WTC11 (cell line): ENCODE measurements at regions not wholly inside any gene's neighbourhood (a gene's known extent, or its start where the extent isn't known, plus 50 kb on each side); places are given as distances from the start of the nearest gene placed in this dataset.

Source experiments
- ATAC-seq: fragments of 200-7000 bp; cut with Tn5 transposase; 2 replicates; pipeline ENCODE4 v1.10.0; 2021; ENCODE audit warnings: mild to moderate bottlenecking, moderate library complexity
- CTCF ChIA-PET: fragments of 300-600 bp; sonication (Branson Sonifier 250); formaldehyde crosslinking; loops from one replicate; lab custom pipeline; 2021; ENCODE audit warnings: antibody characterized with exemption; lab: Charles Lee
- POLR2A ChIA-PET: fragments of 350-600 bp; sonication (Branson Sonifier 250); formaldehyde crosslinking; loops from one replicate; lab custom pipeline; 2021; ENCODE audit warnings: antibody characterized with exemption; lab: Charles Lee
- DNase-seq: peaks from one replicate; pipeline ENCODE4 v3.0.0; 2021; ENCODE audit warnings: low spot score
- H3K27ac Mint-ChIP-seq: 2 replicates; pipeline ENCODE4 v1.8.0; 2021; ENCODE audit warnings: mixed read lengths
- H3K27me3 Mint-ChIP-seq: 2 replicates; pipeline ENCODE4 v1.8.0; 2021; ENCODE audit warnings: low read depth, mild to moderate bottlenecking, moderate library complexity, mixed read lengths
- H3K36me3 Mint-ChIP-seq: 2 replicates; pipeline ENCODE4 v1.8.0; 2021; ENCODE audit warnings: mixed read lengths
- H3K4me1 Mint-ChIP-seq: 2 replicates; pipeline ENCODE4 v1.8.0; 2022; ENCODE audit warnings: mixed read lengths
- H3K4me3 Mint-ChIP-seq: 2 replicates; pipeline ENCODE4 v1.8.0; 2021; ENCODE audit warnings: mild to moderate bottlenecking, moderate library complexity, mixed read lengths
- H3K9me3 Mint-ChIP-seq: 2 replicates; pipeline ENCODE4 v1.8.0; 2021; ENCODE audit warnings: mixed read lengths
- CBFB ChIP-seq: sonication (generic); formaldehyde crosslinking; IDR thresholded peaks from 2 replicates; pipeline ENCODE4 v1.8.1; 2022; ENCODE audit warnings: mild to moderate bottlenecking, low read depth, missing genetic modification reagents
- CREM ChIP-seq: sonication (generic); formaldehyde crosslinking; IDR thresholded peaks from 2 replicates; pipeline ENCODE4 v1.8.1; 2022; ENCODE audit warnings: mild to moderate bottlenecking, missing genetic modification reagents, moderate library complexity
- E2F4 ChIP-seq: sonication (generic); formaldehyde crosslinking; IDR thresholded peaks from 2 replicates; pipeline ENCODE4 v1.8.1; 2022; ENCODE audit warnings: low read depth, mild to moderate bottlenecking, moderate library complexity, missing genetic modification reagents, borderline replicate concordance
- EMX1 ChIP-seq: fragments of 250-450 bp; sonication (Bioruptor Pico); IDR thresholded peaks from 2 replicates; pipeline ENCODE4 v1.8.0; 2021; ENCODE audit warnings: mild to moderate bottlenecking
- FOXJ3 ChIP-seq: sonication (generic); formaldehyde crosslinking; IDR thresholded peaks from 2 replicates; pipeline ENCODE4 v1.9.0; 2021; ENCODE audit warnings: missing genetic modification reagents, mild to moderate bottlenecking, borderline replicate concordance
- FOXK1 ChIP-seq: sonication (generic); formaldehyde crosslinking; IDR thresholded peaks from 2 replicates; pipeline ENCODE4 v1.8.0; 2022; ENCODE audit warnings: mild to moderate bottlenecking, moderate library complexity, missing genetic modification reagents
- FOXP1 ChIP-seq: sonication (generic); formaldehyde crosslinking; IDR thresholded peaks from 2 replicates; pipeline ENCODE4 v1.8.0; 2022; ENCODE audit warnings: missing genetic modification reagents, mild to moderate bottlenecking, moderate library complexity, borderline replicate concordance
- GRHL2 ChIP-seq: fragments of 250-450 bp; sonication (Bioruptor Pico); IDR thresholded peaks from 2 replicates; pipeline ENCODE4 v1.8.0; 2022; ENCODE audit warnings: mild to moderate bottlenecking, moderate library complexity; ENCODE audit not compliant: insufficient replicate concordance, severe bottlenecking
- IRF1 ChIP-seq: sonication (generic); formaldehyde crosslinking; IDR thresholded peaks from 2 replicates; pipeline ENCODE4 v1.8.0; 2023; ENCODE audit warnings: missing genetic modification reagents
- JUN ChIP-seq: sonication (generic); formaldehyde crosslinking; IDR thresholded peaks from 2 replicates; pipeline ENCODE4 v1.8.0; 2023; ENCODE audit warnings: mild to moderate bottlenecking, missing genetic modification reagents
- NFYB ChIP-seq: sonication (generic); formaldehyde crosslinking; conservative IDR thresholded peaks from 2 replicates; pipeline ENCODE4 v1.8.0; 2022; ENCODE audit warnings: low read depth, missing genetic modification reagents
- PRDM15 ChIP-seq: sonication (generic); formaldehyde crosslinking; IDR thresholded peaks from 2 replicates; pipeline ENCODE4 v1.8.0; 2022; ENCODE audit warnings: missing genetic modification reagents
- SP1 ChIP-seq: sonication (generic); formaldehyde crosslinking; conservative IDR thresholded peaks from 2 replicates; pipeline ENCODE4 v1.8.1; 2022; ENCODE audit warnings: missing genetic modification reagents
- TEAD4 ChIP-seq: sonication (generic); formaldehyde crosslinking; IDR thresholded peaks from 2 replicates; pipeline ENCODE4 v1.8.0; 2022; ENCODE audit warnings: mild to moderate bottlenecking, missing genetic modification reagents
- ZNF317 ChIP-seq: sonication (generic); formaldehyde crosslinking; IDR thresholded peaks from 2 replicates; pipeline ENCODE4 v1.8.1; 2023; ENCODE audit warnings: low read depth, mild to moderate bottlenecking, moderate library complexity, missing genetic modification reagents, borderline replicate concordance
- TF ChIP-seq, protein P1 (sequence below): sonication (generic); formaldehyde crosslinking; conservative IDR thresholded peaks from 2 replicates; pipeline ENCODE4 v1.8.1; 2022; ENCODE audit warnings: mild to moderate bottlenecking, missing genetic modification reagents
- TF ChIP-seq, protein P2 (sequence below): sonication (generic); formaldehyde crosslinking; IDR thresholded peaks from 2 replicates; pipeline ENCODE4 v1.8.1; 2023; ENCODE audit warnings: mild to moderate bottlenecking, moderate library complexity, missing genetic modification reagents
- TF ChIP-seq, protein P3 (sequence below): sonication (generic); formaldehyde crosslinking; IDR thresholded peaks from 2 replicates; pipeline ENCODE4 v1.8.0; 2023; ENCODE audit warnings: mild to moderate bottlenecking, missing genetic modification reagents

DNA sequence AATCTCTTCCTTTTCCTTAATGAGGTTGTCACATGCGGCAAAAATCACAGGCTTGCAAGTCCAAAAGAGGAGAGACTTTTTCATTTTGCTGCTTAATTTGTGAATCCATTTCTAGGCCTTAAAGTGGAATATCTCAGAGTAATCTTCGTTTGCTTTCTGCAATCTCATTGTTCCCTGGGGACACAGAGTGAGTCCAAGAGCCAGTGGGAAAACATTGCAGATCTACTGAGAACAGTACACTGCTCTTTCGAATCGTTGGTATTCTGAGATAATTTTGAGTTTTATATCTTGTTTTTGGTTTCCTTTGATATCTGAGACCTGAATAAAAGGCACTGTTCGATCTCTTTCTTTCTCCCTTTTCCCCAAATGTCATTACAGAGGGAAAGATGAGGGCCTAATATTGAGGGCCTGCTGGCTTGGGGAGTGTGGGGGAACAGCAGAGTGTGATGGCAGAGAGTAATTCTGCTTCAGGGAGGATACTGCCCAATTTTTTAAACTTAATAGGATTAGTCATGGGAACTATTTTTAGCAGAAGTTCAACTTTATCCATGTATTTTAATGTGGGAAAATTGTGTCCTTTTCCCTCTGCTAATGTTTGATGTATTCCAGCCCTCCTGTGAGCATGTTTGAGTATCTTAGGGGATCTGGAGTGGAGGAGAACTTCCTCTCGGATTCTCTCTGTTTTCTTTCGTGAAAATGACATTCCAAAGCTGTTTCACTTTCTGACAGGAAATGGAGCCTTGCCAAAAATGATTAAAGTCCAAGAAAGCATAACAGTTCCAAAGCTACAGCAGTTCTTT lies 418.2 kb upstream of the ZEB2 start (continued):
- TF ChIP-seq GRHL2 (CRISPR knock-in tag) = no peak
- no peak for TF ChIP-seq FOXP1 (CRISPR knock-in tag)
- TF ChIP-seq, protein P1, sequence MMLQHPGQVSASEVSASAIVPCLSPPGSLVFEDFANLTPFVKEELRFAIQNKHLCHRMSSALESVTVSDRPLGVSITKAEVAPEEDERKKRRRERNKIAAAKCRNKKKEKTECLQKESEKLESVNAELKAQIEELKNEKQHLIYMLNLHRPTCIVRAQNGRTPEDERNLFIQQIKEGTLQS (CRISPR knock-in tag) = no peak
- TF ChIP-seq, all 79 proteins: peak for 0

GRCh38 chr2:144937066-144937465 lies 417.1 kb upstream of the ZEB2 start:
- CTCF ChIA-PET = no interaction called here
- no peak overlapping the region for H3K4me3 Mint-ChIP-seq
- no peak overlapping the region for H3K27ac Mint-ChIP-seq
- no peak for TF ChIP-seq E2F4 (CRISPR knock-in tag)
- TF ChIP-seq FOXP1 (CRISPR knock-in tag) = no peak
- no peak for TF ChIP-seq JUN
- TF ChIP-seq, all 79 proteins: peak for 0
- no peaks in the 10 kb centered on the region for H3K27me3 Mint-ChIP-seq
- POLR2A ChIA-PET = interaction anchor here (0.5 kb wide), 1 partner anchor 568 kb away, joined by 3 read pairs; no protein-coding TSS in a partner anchor
- no peaks in the 10 kb centered on the region for H3K36me3 Mint-ChIP-seq
- H3K9me3 Mint-ChIP-seq = no peaks in the 10 kb centered on the region
- ATAC-seq (no peak), DNase-seq (no peak)
- no peaks in the 10 kb centered on the region for H3K4me1 Mint-ChIP-seq

- ChIA-PET CTCF (no interaction called here), POLR2A (no interaction called here)
- no peaks in the 10 kb centered on the region for H3K4me1 Mint-ChIP-seq
- no peak for ATAC-seq
- no peak overlapping the region for H3K4me3 Mint-ChIP-seq
- DNase-seq = no peak
- no peaks in the 10 kb centered on the region for H3K36me3 Mint-ChIP-seq
- no peaks in the 10 kb centered on the region for H3K9me3 Mint-ChIP-seq
- no peaks in the 10 kb centered on the region for H3K27me3 Mint-ChIP-seq
- no peak overlapping the region for H3K27ac Mint-ChIP-seq
- TF ChIP-seq EMX1 (CRISPR knock-in tag) = no peak
- no peak for TF ChIP-seq FOXK1
- TF ChIP-seq, protein P2, sequence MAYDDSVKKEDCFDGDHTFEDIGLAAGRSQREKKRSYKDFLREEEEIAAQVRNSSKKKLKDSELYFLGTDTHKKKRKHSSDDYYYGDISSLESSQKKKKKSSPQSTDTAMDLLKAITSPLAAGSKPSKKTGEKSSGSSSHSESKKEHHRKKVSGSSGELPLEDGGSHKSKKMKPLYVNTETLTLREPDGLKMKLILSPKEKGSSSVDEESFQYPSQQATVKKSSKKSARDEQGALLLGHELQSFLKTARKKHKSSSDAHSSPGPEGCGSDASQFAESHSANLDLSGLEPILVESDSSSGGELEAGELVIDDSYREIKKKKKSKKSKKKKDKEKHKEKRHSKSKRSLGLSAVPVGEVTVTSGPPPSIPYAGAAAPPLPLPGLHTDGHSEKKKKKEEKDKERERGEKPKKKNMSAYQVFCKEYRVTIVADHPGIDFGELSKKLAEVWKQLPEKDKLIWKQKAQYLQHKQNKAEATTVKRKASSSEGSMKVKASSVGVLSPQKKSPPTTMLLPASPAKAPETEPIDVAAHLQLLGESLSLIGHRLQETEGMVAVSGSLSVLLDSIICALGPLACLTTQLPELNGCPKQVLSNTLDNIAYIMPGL (CRISPR knock-in tag) = no peak
- TF ChIP-seq, protein P3, sequence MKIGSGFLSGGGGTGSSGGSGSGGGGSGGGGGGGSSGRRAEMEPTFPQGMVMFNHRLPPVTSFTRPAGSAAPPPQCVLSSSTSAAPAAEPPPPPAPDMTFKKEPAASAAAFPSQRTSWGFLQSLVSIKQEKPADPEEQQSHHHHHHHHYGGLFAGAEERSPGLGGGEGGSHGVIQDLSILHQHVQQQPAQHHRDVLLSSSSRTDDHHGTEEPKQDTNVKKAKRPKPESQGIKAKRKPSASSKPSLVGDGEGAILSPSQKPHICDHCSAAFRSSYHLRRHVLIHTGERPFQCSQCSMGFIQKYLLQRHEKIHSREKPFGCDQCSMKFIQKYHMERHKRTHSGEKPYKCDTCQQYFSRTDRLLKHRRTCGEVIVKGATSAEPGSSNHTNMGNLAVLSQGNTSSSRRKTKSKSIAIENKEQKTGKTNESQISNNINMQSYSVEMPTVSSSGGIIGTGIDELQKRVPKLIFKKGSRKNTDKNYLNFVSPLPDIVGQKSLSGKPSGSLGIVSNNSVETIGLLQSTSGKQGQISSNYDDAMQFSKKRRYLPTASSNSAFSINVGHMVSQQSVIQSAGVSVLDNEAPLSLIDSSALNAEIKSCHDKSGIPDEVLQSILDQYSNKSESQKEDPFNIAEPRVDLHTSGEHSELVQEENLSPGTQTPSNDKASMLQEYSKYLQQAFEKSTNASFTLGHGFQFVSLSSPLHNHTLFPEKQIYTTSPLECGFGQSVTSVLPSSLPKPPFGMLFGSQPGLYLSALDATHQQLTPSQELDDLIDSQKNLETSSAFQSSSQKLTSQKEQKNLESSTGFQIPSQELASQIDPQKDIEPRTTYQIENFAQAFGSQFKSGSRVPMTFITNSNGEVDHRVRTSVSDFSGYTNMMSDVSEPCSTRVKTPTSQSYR (CRISPR knock-in tag) = no peak
- TF ChIP-seq PRDM15 (CRISPR knock-in tag) = no peak
- no peak for TF ChIP-seq CBFB (CRISPR knock-in tag)
- no peak for TF ChIP-seq ZNF317
- no peak for TF ChIP-seq FOXJ3 (CRISPR knock-in tag)
- no peak for TF ChIP-seq SP1 (CRISPR knock-in tag)
- no peak for TF ChIP-seq TEAD4
- TF ChIP-seq IRF1 (CRISPR knock-in tag) = no peak
- no peak for TF ChIP-seq NFYB (CRISPR knock-in tag)
- TF ChIP-seq CREM (CRISPR knock-in tag) = no peak
Observed at GRCh38 chr2:144936442-144936841, 416.5 kb upstream of the ZEB2 start.
